T-helper 17 cell (primary cell): ENCODE measurements at regions not wholly inside any gene's neighbourhood (a gene's known extent, or its start where the extent isn't known, plus 50 kb on each side); places are given as distances from the start of the nearest gene placed in this dataset.
"Not testable (repeated sequence)": the region's sequence is repeated elsewhere in the genome, so short reads cannot be mapped to it uniquely, and the experiment has no call there.

ENCODE experiments used
- ATAC-seq: fragments of 150-1000 bp; cut with Tn5 transposase; 2 replicates; pipeline ENCODE4 v1.10.0; 2021; ENCODE audit warnings: mild to moderate bottlenecking, moderate library complexity
- DNase-seq, 3 donors: peaks; one replicate each; pipeline versions ENCODE4 v3.0.0 to v3.0.0-alpha.2; 2020 to 2021
- H3K9me3 ChIP-seq: one replicate; pipeline ENCODE4 v1.7.0; 2013; ENCODE audit warnings: low read length, mild to moderate bottlenecking; ENCODE audit not compliant: control insufficient read depth, poor library complexity, severe bottlenecking
- H3K27ac Mint-ChIP-seq: one replicate; pipeline ENCODE4 v1.8.0; 2022; ENCODE audit warnings: mild to moderate bottlenecking, moderate library complexity, mixed read lengths
- H3K27me3 Mint-ChIP-seq: one replicate; pipeline ENCODE4 v1.8.0; 2022; ENCODE audit warnings: mixed read lengths
- H3K36me3 Mint-ChIP-seq: one replicate; pipeline ENCODE4 v1.8.0; 2022; ENCODE audit warnings: low read depth, mixed read lengths
- H3K4me1 Mint-ChIP-seq: one replicate; pipeline ENCODE4 v1.8.0; 2022; ENCODE audit warnings: mild to moderate bottlenecking, mixed read lengths
- H3K4me3 Mint-ChIP-seq: one replicate; pipeline ENCODE4 v1.8.0; 2022; ENCODE audit warnings: mild to moderate bottlenecking, moderate library complexity, mixed read lengths

DNA sequence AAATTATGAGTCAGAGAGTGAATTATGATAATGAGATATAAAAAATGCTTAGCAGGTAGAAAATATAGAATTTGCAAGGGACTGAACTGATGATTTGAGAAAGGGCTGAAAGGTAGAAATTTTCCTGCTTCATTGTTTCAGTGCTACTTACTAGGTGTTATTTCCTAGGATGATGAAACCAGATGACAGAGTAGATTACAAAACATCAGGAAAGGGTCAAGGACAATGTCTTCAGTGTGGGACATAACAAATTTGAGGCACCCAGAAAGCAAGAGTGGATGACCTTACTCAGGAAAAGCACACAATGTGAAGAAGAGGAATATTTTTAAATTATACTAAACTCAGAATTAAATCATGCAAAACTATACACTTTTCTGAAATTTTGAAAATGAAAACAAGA, 102.1 kb downstream of the SHCBP1 start:
- no peak for ATAC-seq
- H3K27me3 Mint-ChIP-seq: no peaks in the 10 kb centered on the region
- no peak overlapping the region for H3K4me3 Mint-ChIP-seq
- H3K9me3 ChIP-seq: no peaks in the 10 kb centered on the region
- H3K4me1 Mint-ChIP-seq: no peaks in the 10 kb centered on the region
- no peak overlapping the region for H3K27ac Mint-ChIP-seq
- H3K36me3 Mint-ChIP-seq: no peaks in the 10 kb centered on the region
- DNase-seq: no peak

GRCh38 chr16:46496701-46497100, 124.5 kb downstream of the SHCBP1 start:
- DNase-seq: no peak
- no peaks in the 10 kb centered on the region for H3K36me3 Mint-ChIP-seq
- no peaks in the 10 kb centered on the region for H3K27me3 Mint-ChIP-seq
- no peak overlapping the region for H3K4me3 Mint-ChIP-seq
- H3K4me1 Mint-ChIP-seq: no peaks in the 10 kb centered on the region
- no peak overlapping the region for H3K27ac Mint-ChIP-seq
- H3K9me3 ChIP-seq: no peaks in the 10 kb centered on the region
- ATAC-seq: no peak

DNA sequence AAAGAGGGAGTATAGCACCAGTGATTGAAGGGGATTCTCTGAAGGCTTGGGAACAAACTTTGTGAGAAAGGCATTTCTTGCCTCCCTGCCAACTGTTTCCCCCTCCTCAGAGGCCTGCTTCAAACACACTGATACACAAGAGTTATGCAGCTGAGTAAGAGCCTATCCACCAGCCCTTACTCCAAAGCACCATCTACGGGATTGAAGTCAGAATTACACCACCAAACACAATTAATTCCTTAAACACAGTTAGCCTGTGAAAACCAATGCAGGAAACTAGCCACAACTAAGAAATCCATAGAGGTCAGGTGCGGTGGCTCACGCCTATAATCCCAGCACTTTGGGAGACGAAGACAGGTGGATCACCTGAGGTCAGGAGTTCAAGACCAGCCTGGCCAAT, 138.3 kb downstream of the SHCBP1 start:
- ATAC-seq: no peak
- H3K36me3 Mint-ChIP-seq: no peaks in the 10 kb centered on the region
- H3K9me3 ChIP-seq: no peaks in the 10 kb centered on the region
- H3K27ac Mint-ChIP-seq: no peak overlapping the region
- no peaks in the 10 kb centered on the region for H3K4me1 Mint-ChIP-seq
- H3K4me3 Mint-ChIP-seq: no peak overlapping the region
- no peak for DNase-seq
- no peaks in the 10 kb centered on the region for H3K27me3 Mint-ChIP-seq

- H3K9me3 ChIP-seq: peaks cover 7% of the 10 kb centered on the region
- Mint-ChIP-seq H3K27ac (no peak overlapping the region), H3K36me3 (no peaks in the 10 kb centered on the region), H3K27me3 (no peaks in the 10 kb centered on the region), H3K4me1 (no peaks in the 10 kb centered on the region), H3K4me3 (no peak overlapping the region)
- no peak for DNase-seq
- ATAC-seq: no peak
These were observed 154.9 kb downstream of the SHCBP1 start for GRCh38 chr16:46466239-46466638.

GRCh38 chr16:46454801-46455200, 166.4 kb downstream of the SHCBP1 start:
- not testable (repeated sequence) for ATAC-seq

GRCh38 chr16:46428108-46429061, 192.8 kb downstream of the SHCBP1 start:
- Mint-ChIP-seq H3K4me3 (no peak overlapping the region), H3K4me1 (no peaks in the 10 kb centered on the region), H3K27ac (no peak overlapping the region), H3K27me3 (no peaks in the 10 kb centered on the region), H3K36me3 (no peaks in the 10 kb centered on the region)
- DNase-seq: no peak
- ATAC-seq: no peak
- no peaks in the 10 kb centered on the region for H3K9me3 ChIP-seq

More at GRCh38 chr16:46454801-46455200, 166.4 kb downstream of the SHCBP1 start:
- not testable (repeated sequence) for H3K4me1 Mint-ChIP-seq, H3K27me3 Mint-ChIP-seq, H3K9me3 ChIP-seq, DNase-seq, H3K27ac Mint-ChIP-seq, H3K36me3 Mint-ChIP-seq, H3K4me3 Mint-ChIP-seq

GRCh38 chr16:46427340-46428107, 193.7 kb downstream of the SHCBP1 start:
- ATAC-seq: no peak
- Mint-ChIP-seq H3K27me3 (no peaks in the 10 kb centered on the region), H3K4me1 (no peaks in the 10 kb centered on the region), H3K36me3 (no peaks in the 10 kb centered on the region), H3K27ac (no peak overlapping the region), H3K4me3 (no peak overlapping the region)
- H3K9me3 ChIP-seq: no peaks in the 10 kb centered on the region
- DNase-seq: no peak

DNA sequence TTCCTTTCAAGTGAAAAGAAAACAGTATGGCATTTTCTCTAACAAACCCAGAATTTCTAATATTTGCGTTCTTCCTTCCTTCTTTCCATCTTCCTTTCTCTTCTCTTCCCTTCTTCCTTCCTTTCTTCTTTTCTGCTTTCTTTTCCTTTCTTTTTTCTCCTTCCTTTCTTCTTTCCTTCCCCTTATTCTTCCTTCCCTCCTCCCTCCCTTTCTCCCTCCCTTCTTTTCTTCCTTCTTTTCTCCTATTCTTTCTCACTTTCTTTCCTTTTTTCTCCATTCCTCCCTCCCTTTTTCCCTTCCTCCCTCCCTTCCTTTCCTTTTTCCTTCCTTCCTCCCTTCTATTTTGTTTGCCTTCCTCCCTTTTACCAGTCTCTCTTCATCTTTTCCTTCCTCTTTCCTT, 194.8 kb downstream of the SHCBP1 start:
- Mint-ChIP-seq H3K36me3 (no peaks in the 10 kb centered on the region), H3K27ac (no peak overlapping the region), H3K4me1 (no peaks in the 10 kb centered on the region), H3K4me3 (no peak overlapping the region), H3K27me3 (no peaks in the 10 kb centered on the region)
- ATAC-seq (no peak), DNase-seq (no peak)
- H3K9me3 ChIP-seq: no peaks in the 10 kb centered on the region

DNA sequence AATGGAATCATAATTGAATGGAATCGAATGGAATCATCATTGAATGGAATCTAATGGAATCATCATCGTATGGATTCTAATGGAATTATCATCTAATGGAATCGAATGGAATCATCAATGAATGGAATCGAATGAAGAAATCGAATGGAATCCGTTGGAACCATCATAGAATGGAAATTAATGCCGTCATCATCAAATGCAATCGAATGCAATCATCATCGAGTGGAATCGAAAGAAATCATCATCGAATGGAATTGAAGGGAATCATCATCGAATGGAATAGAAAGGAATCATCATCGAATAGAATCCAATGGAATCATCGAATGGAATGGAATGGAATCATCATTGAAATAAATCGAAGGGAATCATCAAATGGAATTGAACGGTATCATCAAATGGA, 217.2 kb downstream of the SHCBP1 start:
- H3K27me3 Mint-ChIP-seq: no peaks in the 10 kb centered on the region
- no peak for ATAC-seq
- H3K4me3 Mint-ChIP-seq: no peak overlapping the region
- peaks cover 5% of the 10 kb centered on the region for H3K9me3 ChIP-seq
- DNase-seq: no peak
- no peak overlapping the region for H3K27ac Mint-ChIP-seq
- no peaks in the 10 kb centered on the region for H3K4me1 Mint-ChIP-seq
- no peaks in the 10 kb centered on the region for H3K36me3 Mint-ChIP-seq

DNA sequence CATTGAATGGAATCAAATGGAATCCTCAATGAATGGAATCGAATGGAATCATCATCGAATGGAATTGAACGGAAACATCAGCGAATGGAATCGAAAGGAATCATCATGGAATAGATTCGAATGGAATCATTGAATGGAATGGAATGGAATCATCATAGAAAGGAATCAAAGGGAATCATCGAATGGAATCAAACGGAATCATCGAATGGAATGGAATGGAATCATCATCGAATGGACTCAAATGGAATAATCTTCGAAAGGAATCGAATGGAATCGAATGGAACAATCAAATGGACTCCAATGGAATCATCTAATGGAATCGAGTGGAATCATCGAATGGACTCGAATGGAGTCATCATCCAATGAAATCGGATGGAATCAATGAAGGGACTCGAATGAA, 222.6 kb downstream of the SHCBP1 start:
- H3K27me3 Mint-ChIP-seq, H3K4me1 Mint-ChIP-seq, H3K9me3 ChIP-seq, H3K4me3 Mint-ChIP-seq, DNase-seq, H3K36me3 Mint-ChIP-seq, ATAC-seq, H3K27ac Mint-ChIP-seq: not testable (repeated sequence)

DNA sequence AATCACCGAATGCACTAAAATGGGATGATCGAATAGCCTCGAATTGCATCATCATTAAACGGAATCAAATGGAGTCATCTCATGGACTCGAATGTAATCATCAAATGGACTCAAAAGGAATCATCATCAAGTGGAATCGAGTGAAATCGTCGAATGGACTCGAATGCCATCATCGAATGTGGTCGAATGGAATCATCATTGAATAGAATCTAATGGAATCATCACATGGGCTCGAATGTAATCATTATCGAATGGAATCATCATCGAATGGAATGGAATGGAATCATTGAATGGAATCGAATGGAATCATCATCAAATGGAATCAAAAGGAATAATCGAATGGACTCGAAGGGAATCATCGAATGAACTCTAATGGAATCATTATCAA, 224.3 kb downstream of the SHCBP1 start:
- H3K4me1 Mint-ChIP-seq, DNase-seq, H3K36me3 Mint-ChIP-seq, H3K4me3 Mint-ChIP-seq, H3K9me3 ChIP-seq, H3K27ac Mint-ChIP-seq, H3K27me3 Mint-ChIP-seq, ATAC-seq: not testable (repeated sequence)

- H3K36me3 Mint-ChIP-seq, ATAC-seq, H3K4me3 Mint-ChIP-seq, H3K27ac Mint-ChIP-seq, H3K27me3 Mint-ChIP-seq, H3K4me1 Mint-ChIP-seq, H3K9me3 ChIP-seq, DNase-seq: not testable (repeated sequence)
These were observed 224.9 kb downstream of the SHCBP1 start for GRCh38 chr16:46396131-46396882.

DNA sequence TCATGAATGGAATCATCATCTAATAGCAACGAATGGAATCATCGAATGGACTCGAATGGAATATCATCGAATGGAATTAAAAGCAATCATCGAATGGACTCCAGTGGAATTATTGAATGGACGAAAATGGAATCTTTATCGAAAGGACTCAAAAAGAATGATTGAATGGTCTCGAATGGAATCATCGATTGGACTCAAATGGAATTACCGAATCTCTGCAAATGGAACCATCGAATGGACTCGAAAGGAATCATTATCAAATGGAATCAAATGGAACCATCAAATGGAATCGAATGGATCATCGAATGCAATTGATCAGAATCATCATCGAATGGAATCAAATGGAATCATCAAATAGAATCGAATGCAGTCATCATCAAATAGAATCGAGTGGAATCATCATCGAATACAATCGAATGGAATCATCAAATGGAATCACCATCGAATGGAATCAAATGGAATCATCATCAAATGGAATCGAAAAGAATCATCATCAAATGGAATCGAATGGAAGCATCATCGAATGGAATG, 225.7 kb downstream of the SHCBP1 start:
- not testable (repeated sequence) for H3K4me1 Mint-ChIP-seq, H3K4me3 Mint-ChIP-seq, H3K9me3 ChIP-seq, H3K27me3 Mint-ChIP-seq, H3K27ac Mint-ChIP-seq, DNase-seq, H3K36me3 Mint-ChIP-seq, ATAC-seq
